ENCODE measurements at regions not wholly inside any gene's neighbourhood (a gene's known extent, or its start where the extent isn't known, plus 50 kb on each side); places are given as distances from the start of the nearest gene placed in this dataset.

DNA sequence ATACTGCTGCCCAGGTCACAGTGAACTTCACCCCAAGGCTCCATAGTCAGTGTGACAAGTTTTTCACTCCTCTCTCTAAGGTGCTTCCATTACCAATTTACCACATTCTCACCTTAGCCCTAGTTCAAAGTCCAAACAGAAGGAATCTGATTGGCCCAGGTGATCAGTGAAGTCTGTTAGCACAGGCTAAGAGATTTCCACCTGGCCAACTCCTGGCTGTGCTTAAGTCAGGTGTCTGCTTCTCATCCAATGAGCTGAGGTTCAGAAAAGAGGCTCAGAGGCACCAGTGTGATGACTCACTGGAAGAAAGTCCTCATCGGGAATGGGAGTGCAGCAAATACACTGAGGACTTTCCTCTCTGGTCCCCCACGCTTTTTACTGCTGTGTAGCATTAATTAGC lies 164.4 kb upstream of the MGAT5 start:
- no peak for DNase-seq

DNA sequence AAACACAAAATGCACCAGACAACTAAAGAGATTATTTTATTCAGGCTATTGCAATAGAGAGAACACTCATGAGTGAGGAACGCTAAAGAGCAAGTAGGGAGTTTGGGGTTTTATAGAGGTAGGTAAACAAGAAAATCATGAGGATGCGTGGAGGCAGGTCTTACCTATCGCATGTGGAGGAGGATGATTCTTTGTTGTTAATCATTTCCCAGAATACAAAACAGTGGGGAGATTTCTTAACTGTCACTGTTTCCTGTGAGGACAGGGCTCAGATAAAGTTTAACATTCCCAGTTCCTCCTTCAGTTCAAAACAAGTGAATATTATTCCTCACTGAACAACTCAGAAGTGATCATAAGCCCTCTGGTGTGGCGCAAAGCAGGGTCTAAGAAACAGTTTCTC lies 156.1 kb upstream of the MGAT5 start:
- DNase-seq = no peak

- DNase-seq = no peak
These were observed 155.6 kb upstream of the MGAT5 start for GRCh38 chr2:134098321-134098720.

DNA sequence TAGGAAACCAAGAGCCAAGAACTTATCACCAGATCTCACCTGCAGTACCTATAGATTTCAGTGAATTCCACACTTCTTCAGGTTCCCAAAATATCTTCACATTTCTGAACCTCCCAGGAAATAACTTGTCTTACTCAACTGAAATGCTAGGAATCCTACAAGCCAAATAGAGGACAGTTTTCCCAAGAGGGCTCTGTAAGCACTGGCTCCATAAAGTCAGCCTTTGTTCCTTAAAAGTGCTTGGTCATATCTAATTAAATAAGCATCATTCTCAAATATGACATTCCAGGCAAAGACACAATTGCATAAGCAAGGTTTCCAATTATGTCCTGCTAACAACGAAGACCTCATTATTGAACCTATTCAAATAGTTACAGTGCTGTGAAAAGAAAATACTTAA lies 154.6 kb upstream of the MGAT5 start:
- DNase-seq = no peak

DNA sequence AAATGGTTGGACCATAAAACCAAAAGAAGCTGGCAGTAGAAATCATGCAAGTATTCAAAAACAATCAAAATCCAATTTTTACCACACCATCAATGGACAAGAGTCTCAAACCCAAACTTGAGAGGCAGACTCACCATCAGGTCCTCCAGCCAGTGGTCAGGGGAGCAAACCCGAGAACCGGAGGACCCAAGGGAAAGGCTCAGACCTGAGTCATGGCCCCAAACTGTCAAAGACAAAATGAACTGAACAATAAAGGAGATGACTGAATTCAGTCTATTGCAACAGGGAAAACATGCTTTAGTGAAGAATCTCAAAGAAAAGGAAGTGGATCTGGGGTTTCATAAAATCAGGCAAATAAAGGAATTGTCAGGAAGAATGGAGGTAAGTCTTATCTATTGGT lies 150.7 kb upstream of the MGAT5 start:
- DNase-seq = no peak

GRCh38 chr2:134104754-134105153 lies 149.1 kb upstream of the MGAT5 start:
- no peak for DNase-seq

DNA sequence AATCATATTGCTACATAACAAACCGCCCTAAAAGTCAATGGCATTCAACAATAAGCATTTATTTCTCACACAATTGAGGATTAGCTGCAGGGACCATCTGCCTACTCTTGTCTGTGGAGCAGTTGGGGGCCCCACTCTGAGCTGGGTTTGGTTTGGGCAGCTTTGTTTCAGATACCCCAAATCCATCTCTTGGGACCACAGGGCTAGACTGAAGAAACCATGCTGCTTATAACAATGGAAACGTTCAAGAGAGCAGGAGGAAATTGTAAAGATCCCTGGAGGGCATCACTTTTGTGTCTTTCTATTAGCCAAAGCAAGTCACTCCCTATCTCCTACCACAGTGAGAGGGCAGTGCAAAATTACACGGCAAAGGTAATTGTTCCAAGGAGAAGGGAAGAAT lies 146.5 kb upstream of the MGAT5 start:
- DNase-seq = no peak

DNA sequence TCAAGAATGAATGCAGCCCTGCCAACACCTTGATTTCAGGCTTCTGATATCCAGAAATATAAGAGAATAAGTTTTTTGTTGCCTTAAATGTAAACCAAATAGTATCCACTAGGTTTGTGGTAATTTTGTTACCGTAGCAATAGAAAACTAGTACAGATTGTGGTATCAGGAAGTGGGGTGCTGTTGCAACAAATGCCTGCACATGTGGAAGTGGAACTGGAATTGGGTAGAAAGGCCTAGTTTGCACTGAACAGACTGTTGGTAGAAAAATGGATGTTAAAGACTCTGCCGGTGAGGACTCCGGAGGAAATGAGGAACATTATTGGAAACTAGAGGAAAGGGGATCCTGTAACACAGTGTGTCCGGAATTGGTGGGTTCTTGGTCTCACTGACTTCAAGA lies 145.8 kb upstream of the MGAT5 start:
- DNase-seq = no peak

GRCh38 chr2:134109246-134109645 lies 144.6 kb upstream of the MGAT5 start:
- no peak for DNase-seq

DNA sequence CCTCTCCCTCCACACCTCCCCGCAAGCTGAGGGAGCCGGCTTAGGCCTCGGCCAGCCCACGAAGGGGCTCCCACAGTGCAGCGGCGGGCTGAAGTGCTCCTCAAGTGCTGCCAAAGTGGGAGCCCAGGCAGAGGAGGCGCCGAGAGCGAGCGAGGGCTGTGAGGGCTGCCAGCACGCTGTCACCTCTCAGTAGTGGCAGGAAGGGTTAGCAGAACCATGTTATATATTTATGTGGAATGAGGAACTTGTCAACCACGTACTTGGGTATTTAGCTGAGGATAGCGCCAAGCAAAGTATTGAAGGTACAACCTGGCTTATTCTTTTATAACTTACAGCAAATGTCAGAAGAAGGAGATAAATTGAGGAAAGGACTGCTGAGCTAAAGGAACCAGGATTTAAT lies 144.1 kb upstream of the MGAT5 start:
- DNase-seq = no peak

- no peak for DNase-seq
These were observed 143.3 kb upstream of the MGAT5 start for GRCh38 chr2:134110532-134110931.

GRCh38 chr2:134117676-134118075 lies 136.2 kb upstream of the MGAT5 start:
- DNase-seq = no peak

DNA sequence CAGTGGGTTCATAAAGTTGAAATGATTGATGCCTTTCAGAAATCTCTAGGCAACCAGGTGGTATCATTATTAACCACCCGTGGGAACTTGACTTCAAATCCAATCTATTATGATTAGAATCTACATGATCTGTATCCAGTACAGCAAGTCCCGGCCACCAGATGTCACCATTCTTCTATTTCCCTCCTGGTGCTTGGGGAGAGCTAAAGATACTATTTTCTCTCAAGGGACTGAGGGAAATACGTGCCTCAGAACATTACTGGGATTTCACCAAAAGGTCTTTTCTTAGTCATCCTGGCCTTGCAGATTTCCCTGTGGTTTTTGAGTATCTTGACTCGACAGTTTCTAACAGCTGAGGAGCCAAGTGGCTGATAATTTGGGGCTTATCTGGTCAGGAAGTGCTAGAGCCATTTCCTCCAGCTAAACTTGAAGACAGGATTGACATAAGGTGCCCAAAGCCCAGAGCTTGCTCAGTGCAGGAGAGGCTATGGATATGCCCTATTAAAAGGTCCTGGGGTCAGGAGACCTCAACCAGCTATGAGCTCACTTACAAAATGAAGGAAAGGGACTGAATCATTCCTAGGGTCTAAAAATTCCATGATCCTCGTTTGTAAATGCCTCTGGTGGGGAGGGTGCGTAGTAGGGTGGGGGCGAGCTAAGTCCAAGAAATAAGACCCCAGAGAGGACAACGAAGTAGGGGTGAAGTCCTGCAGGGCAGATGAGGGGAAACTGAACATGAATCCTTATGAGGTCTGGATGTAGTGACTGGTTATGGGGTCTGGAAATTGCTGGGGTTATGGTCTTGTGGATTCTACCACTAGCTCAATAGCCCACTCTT lies 135.4 kb upstream of the MGAT5 start:
- peak; percentile 67 for DNase-seq

DNA sequence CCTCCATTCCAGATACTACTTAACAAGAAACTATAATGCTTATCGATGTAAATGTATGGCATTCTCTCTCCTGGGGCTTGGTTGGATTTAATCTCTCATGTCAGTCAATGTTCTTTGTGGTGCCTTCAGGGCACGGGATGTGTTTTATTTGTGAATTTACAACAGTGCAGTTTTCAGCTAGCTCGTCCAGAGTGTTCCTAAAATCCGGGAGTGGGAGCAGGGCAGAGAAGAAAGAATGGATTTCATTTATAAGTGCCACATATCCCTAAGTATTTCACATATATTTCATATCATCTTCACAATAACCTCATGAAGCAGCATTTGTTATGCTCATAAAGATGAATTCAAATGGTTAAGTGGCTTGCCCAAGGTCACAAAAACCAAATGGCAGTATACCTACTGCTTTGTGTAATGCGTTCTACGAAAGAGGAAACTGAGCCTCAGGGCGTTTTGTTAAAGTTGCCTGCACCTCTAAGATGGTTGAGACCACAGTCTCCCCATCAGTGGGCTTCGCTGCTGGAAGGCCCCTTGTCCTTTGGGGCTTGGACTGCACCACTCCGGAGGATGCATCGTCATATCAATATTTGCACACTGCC lies 134.7 kb upstream of the MGAT5 start:
- DNase-seq = no peak

GRCh38 chr2:134119713-134120405 lies 134.0 kb upstream of the MGAT5 start:
- peak; percentile 83 for DNase-seq

DNA sequence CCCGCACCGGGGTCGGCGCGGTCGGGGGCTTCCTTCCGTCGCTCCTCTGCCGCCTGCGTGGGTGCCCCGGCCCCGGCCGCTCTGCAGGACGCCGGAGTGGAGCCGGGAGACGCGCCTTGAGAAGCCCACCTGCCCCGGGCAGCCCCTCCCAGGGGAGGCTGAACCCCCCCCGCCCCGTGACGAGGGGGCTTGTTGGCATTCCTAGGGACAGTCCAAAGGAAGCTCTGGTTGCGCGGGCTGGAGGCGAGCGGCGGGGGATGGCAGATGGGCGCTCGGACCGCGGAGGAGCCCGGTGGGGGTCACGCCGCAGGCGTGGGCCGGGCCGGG lies 133.5 kb upstream of the MGAT5 start:
- DNase-seq = no peak

DNA sequence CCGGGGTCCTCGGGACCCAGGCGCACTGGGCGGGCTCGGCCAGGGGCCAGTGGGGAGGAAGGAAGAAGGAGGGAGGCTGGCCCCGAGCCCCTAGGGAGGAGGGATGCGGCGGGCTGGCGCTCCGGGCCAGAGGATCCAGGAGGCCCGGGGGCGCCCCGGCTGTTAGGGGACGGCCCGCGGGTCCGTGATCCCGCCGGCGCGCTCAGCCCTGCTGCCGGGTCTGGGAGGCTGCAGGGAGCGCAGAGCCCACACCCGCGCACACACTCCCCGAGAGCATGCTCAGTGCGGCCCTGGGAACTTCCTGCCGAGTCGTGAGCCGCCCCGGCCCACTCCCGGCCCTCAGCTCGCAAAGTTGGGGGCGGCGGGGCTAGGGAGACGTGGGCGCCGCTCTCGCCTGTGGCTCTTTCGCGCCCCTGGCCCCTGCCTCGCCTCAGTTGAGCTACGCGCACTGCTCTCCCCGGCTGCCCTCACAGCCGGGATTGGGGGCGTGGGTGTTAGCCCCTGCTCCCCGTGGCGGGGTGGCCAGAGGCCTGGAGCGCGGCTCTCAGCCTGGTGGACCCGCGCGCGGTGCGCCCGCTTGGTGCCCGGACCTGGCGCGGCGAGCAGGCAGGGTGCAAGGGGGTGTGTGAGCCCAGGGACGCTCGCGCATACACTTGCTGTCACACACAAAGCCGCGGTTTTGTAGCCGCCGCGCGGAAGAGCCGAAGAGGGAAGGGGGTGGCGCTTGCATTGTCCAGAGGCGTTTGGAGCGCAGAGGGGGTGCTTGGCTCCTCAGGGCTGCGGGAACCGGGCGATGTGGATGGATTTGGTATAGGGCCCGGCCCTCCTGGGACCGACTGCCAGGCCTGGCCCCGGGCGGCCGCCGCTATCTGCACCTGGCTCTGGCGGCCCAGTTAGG lies 132.9 kb upstream of the MGAT5 start:
- DNase-seq = peak; percentile 11

DNA sequence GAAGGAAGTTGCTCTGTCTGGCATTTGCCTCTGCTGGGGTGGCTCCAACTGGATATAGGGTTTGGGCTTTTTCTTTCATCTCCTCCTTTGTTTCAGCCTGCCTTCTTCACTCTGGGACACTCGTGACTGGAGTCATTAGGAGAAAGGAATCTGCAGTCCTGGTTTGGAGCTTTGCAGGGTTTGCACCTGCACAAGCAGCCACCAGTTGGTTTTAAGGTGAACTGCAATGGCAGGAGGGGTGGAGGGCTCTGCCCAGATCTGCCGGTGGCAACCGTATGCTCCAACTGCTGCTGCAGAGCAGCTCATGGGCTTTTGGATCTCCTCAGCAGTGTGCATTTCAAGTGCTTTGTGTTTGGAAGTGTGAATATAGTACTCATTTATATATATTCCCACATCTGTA lies 131.3 kb upstream of the MGAT5 start:
- no peak for DNase-seq

DNA sequence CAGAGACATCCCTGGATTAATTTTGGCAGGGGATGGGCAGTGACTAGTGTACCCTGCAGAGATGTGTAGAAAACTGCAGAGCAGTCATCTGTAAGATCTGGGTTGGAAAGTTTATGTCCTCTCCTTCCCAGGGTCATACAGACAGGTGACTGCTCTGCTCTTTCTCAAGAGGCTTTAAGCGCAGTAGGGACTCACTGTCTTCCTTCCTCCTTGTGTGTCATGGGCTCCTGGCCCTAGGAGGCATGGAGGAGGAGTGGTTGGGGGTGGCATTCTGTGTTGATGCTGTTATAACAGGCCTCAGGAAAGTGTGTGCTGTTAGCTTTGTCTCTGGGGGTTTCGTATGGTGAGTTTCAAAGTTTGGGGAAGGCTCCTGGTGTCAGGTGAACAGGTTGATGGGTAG lies 130.5 kb upstream of the MGAT5 start:
- DNase-seq = no peak

- DNase-seq = no peak
These were observed 129.7 kb upstream of the MGAT5 start for GRCh38 chr2:134124047-134124753.

- no peak for DNase-seq
These were observed 126.4 kb upstream of the MGAT5 start for GRCh38 chr2:134127496-134127895.

- DNase-seq = no peak
These were observed 125.1 kb upstream of the MGAT5 start for GRCh38 chr2:134128746-134129145.

Data from T1000 (cell line).